HepG2 (cell line): ENCODE measurements at regions not wholly inside any gene's neighbourhood (a gene's known extent, or its start where the extent isn't known, plus 50 kb on each side); places are given as distances from the start of the nearest gene placed in this dataset.
A peak's percentile ranks its signal among the peaks of the same experiment; 100 is the strongest.

Experiments
- ATAC-seq: fragments of 200-7000 bp; cut with Tn5 transposase; 3 replicates; pipeline ENCODE4 v1.9.1; 2020; ENCODE audit warnings: mild to moderate bottlenecking, moderate library complexity
- BruUV-seq: library from RNA; stranded (reverse); fragments of 400-500 nt; replicated peaks from 2 replicates; lab custom pipeline; 2021; lab: Mats Ljungman, UMichigan
- CTCF ChIA-PET: fragments of 300-600 bp; formaldehyde crosslinking; extraction: SDS; loops from one replicate; lab custom pipeline; 2021; ENCODE audit warnings: low total read pairs, inconsistent platforms, low intra/inter-chr PET ratio; lab: Yijun Ruan, JAX
- POLR2A ChIA-PET: fragments of 350-600 bp; sonication (Branson Sonifier 250); formaldehyde crosslinking; loops from one replicate; lab custom pipeline; 2020; ENCODE audit warnings: antibody characterized with exemption, inconsistent platforms; lab: Yijun Ruan, JAX
- DNase-seq: peaks from one replicate; pipeline ENCODE4 v3.0.0-alpha.2; 2015; ENCODE audit warnings: low spot score
- FAIRE-seq: peaks from 3 replicates; lab custom pipeline; 2011; peaks lifted over from hg19 to GRCh38; lab: Jason Lieb, UNC
- H2AFZ ChIP-seq: one replicate; pipeline ENCODE4 v1.6.1; 2011; ENCODE audit warnings: low read length, inconsistent platforms
- H3K27ac ChIP-seq: fragments of 300-600 bp; 3 replicates; pipeline ENCODE4 v1.8.0; 2011; ENCODE audit warnings: mixed run types, mild to moderate bottlenecking, mixed read lengths, low read length, inconsistent platforms; ENCODE audit not compliant: insufficient read depth; ENCODE audit errors: extremely low read length
- H3K27me3 ChIP-seq, 2 experiments: fragments of 200-600 bp in 1 of 2; 2 replicates in 1 of 2; 3 replicates in 1 of 2; pipeline versions ENCODE4 v1.6.0 to v1.8.0; 2011; ENCODE audit warnings: low read length in 2 of 2, mild to moderate bottlenecking in 2 of 2, moderate library complexity in 2 of 2, inconsistent platforms in 1 of 2; ENCODE audit not compliant: insufficient read depth in 2 of 2, control insufficient read depth in 1 of 2
- H3K36me3 ChIP-seq, 2 experiments: fragments of 200-600 bp in 1 of 2; replicated peaks in 1 of 2; 2 replicates in 1 of 2; 3 replicates in 1 of 2; pipeline versions ENCODE4 v1.5.1 to v1.8.0; 2011; ENCODE audit warnings: low read length in 2 of 2, inconsistent platforms in 1 of 2; ENCODE audit not compliant: insufficient read depth in 2 of 2, control insufficient read depth in 1 of 2
- H3K4me1 ChIP-seq: 2 replicates; pipeline ENCODE4 v1.5.1; 2012; ENCODE audit warnings: low read length, inconsistent platforms; ENCODE audit not compliant: insufficient read depth
- H3K4me2 ChIP-seq: 2 replicates; pipeline ENCODE4 v1.6.0; 2011; ENCODE audit warnings: low read depth, low read length, inconsistent platforms
- H3K4me3 ChIP-seq, 3 experiments: fragments of 200-600 bp in 1 of 3; sonication (generic), shearing (Covaris generic) in 1 of 3; replicated peaks in 1 of 3; 2 replicates each; pipeline ENCODE4 v1.5.1; 2011 to 2016; ENCODE audit warnings: low read length in 3 of 3, inconsistent platforms in 2 of 3, low read depth in 2 of 3, mild to moderate bottlenecking in 2 of 3, control low read depth in 1 of 3, mixed read lengths in 1 of 3; ENCODE audit not compliant: insufficient read depth in 1 of 3
- H3K79me2 ChIP-seq: one replicate; pipeline ENCODE4 v1.6.1; 2011; ENCODE audit warnings: low read length, inconsistent platforms; ENCODE audit not compliant: insufficient read depth
- H3K9ac ChIP-seq: 2 replicates; pipeline ENCODE4 v1.6.0; 2011; ENCODE audit warnings: mild to moderate bottlenecking, low read depth, low read length, inconsistent platforms; ENCODE audit not compliant: insufficient read depth
- H3K9me3 ChIP-seq: 2 replicates; pipeline ENCODE4 v1.5.1; 2012; ENCODE audit warnings: mild to moderate bottlenecking, low read length
- H4K20me1 ChIP-seq: 2 replicates; pipeline ENCODE4 v1.6.0; 2011; ENCODE audit warnings: inconsistent platforms, mild to moderate bottlenecking, low read length, moderate library complexity; ENCODE audit not compliant: insufficient read depth
- BATF2 ChIP-seq: sonication (generic); formaldehyde crosslinking; IDR thresholded peaks from 2 replicates; pipeline ENCODE4 v1.8.0; 2022; ENCODE audit warnings: mild to moderate bottlenecking, missing genetic modification reagents, moderate library complexity
- CSRNP2 ChIP-seq: sonication (generic); formaldehyde crosslinking; conservative IDR thresholded peaks from 2 replicates; pipeline ENCODE4 v1.8.0; 2022; ENCODE audit warnings: low read depth, missing genetic modification reagents
- KLF13 ChIP-seq: sonication (generic); formaldehyde crosslinking; IDR thresholded peaks from 2 replicates; pipeline ENCODE4 v1.4.0; 2020; ENCODE audit warnings: mild to moderate bottlenecking, missing genetic modification reagents
- MLX ChIP-seq: IDR thresholded peaks from 2 replicates; pipeline ENCODE4 v1.6.1; 2016
- MXD1 ChIP-seq: sonication (generic); formaldehyde crosslinking; IDR thresholded peaks from 2 replicates; pipeline ENCODE4 v1.4.0; 2020; ENCODE audit warnings: mild to moderate bottlenecking, missing genetic modification reagents
- RXRA ChIP-seq: sonication (generic); formaldehyde crosslinking; IDR thresholded peaks from 2 replicates; pipeline ENCODE4 v1.5.1; 2020; ENCODE audit warnings: missing genetic modification reagents
- SP2 ChIP-seq: sonication (generic); formaldehyde crosslinking; IDR thresholded peaks from 2 replicates; pipeline ENCODE4 v1.5.1; 2020; ENCODE audit warnings: mild to moderate bottlenecking, missing genetic modification reagents
- THAP11 ChIP-seq: IDR thresholded peaks from 2 replicates; pipeline ENCODE4 v1.6.1; 2016; ENCODE audit warnings: missing biosample characterization, missing genetic modification reagents
- ZKSCAN5 ChIP-seq: sonication (generic); formaldehyde crosslinking; IDR thresholded peaks from 2 replicates; pipeline ENCODE4 v1.5.1; 2020; ENCODE audit warnings: mild to moderate bottlenecking, missing genetic modification reagents
- ZNF3 ChIP-seq: IDR thresholded peaks from 2 replicates; pipeline ENCODE4 v1.7.0; 2017; ENCODE audit warnings: inconsistent platforms
- ZNF333 ChIP-seq: sonication (generic); formaldehyde crosslinking; IDR thresholded peaks from 2 replicates; pipeline ENCODE4 v1.4.0; 2020; ENCODE audit warnings: mild to moderate bottlenecking, missing genetic modification reagents, borderline replicate concordance
- ZNF34 ChIP-seq: sonication (generic); formaldehyde crosslinking; IDR thresholded peaks from 2 replicates; pipeline ENCODE4 v1.4.0; 2020; ENCODE audit warnings: mild to moderate bottlenecking, missing genetic modification reagents, borderline replicate concordance
- ZNF629 ChIP-seq: sonication (generic); formaldehyde crosslinking; conservative IDR thresholded peaks from 2 replicates; pipeline ENCODE4 v1.5.0; 2020; ENCODE audit warnings: missing genetic modification reagents
- ZSCAN31 ChIP-seq: sonication (generic); formaldehyde crosslinking; IDR thresholded peaks from 2 replicates; pipeline ENCODE4 v1.5.0; 2020; ENCODE audit warnings: low read depth, mild to moderate bottlenecking, missing genetic modification reagents
- WGBS: methylation state at CpG from one replicate; pipeline ENCODE4 v1.1.6; 2017; ENCODE audit warnings: low lambda C conversion rate; 5-methylcytosine and 5-hydroxymethylcytosine counted together
- in situ Hi-C: cut with HindIII; loops from 2 replicates; pipeline ENCODE4 v1.10.0; 2017; ENCODE audit warnings: low pct_unique_long_range_greater_than_20kb; ENCODE audit not compliant: extremely low pct_ligation_motif_present
- intact Hi-C: fragments of 100-400 bp; cut with micrococcal nuclease; formaldehyde crosslinking; loops from one replicate; pipeline ENCODE4 v1.10.0; 2022; ENCODE audit not compliant: unreplicated experiment

- Histone ChIP-seq H3K36me3 (no peaks in the 10 kb centered on the region), H3K4me2 (no peak overlapping the region), H3K27me3 (peaks cover 0 to 6% of the 10 kb centered on the region in 2 experiments; a peak in 1 of 5 replicates), H3K9ac (no peak overlapping the region), H2AFZ (no peak overlapping the region), H3K27ac (no peak overlapping the region), H3K79me2 (no peaks in the 10 kb centered on the region), H3K9me3 (no peaks in the 10 kb centered on the region), H3K4me3 (no peak overlapping the region), H4K20me1 (no peaks in the 10 kb centered on the region), H3K4me1 (no peaks in the 10 kb centered on the region)
- WGBS = 0% methylated on average over 2 of the region's 2 CpGs
- no TSS peak for BruUV-seq
- ChIA-PET CTCF (no interaction called here), POLR2A (no interaction called here)
- in situ Hi-C loops (no loop called here), intact Hi-C loops (no loop called here)
- ATAC-seq (no peak), DNase-seq (no peak), FAIRE-seq (no peak)
- no peak for TF ChIP-seq SP2
Measured at GRCh38 chr22:22111983-22112382, 129.4 kb upstream of the TOP3B start.

- peak; percentile 36 for ATAC-seq
- no peaks in the 10 kb centered on the region for H3K79me2 ChIP-seq
- H2AFZ ChIP-seq = no peak overlapping the region
- no peaks in the 10 kb centered on the region for H3K9me3 ChIP-seq
- H3K9ac ChIP-seq = no peak overlapping the region
- in situ Hi-C loops = no loop called here
- no peaks in the 10 kb centered on the region for H3K4me1 ChIP-seq
- no TSS peak for BruUV-seq
- intact Hi-C loops = no loop called here
- POLR2A ChIA-PET = interaction anchor here (1.3 kb wide), 1 partner anchor 50 kb away, joined by 3 read pairs; no protein-coding TSS in a partner anchor
- CTCF ChIA-PET = no interaction called here
- no peaks in the 10 kb centered on the region for H4K20me1 ChIP-seq
- no peak overlapping the region for H3K4me3 ChIP-seq
- no peaks in the 10 kb centered on the region for H3K36me3 ChIP-seq
- WGBS = 0% methylated on average over 3 of the region's 4 CpGs
- H3K27me3 ChIP-seq = peaks cover 0 to 6% of the 10 kb centered on the region in 2 experiments; a peak in 1 of 5 replicates
- no peak for DNase-seq
- no peak overlapping the region for H3K27ac ChIP-seq
- FAIRE-seq = no peak
- no peak overlapping the region for H3K4me2 ChIP-seq
- TF ChIP-seq ZKSCAN5 (no peak), KLF13 (CRISPR knock-in tag) (no peak), ZNF629 (CRISPR knock-in tag) (no peak), THAP11 (CRISPR knock-in tag) (no peak), ZNF3 (CRISPR knock-in tag) (no peak), ZNF333 (CRISPR knock-in tag) (no peak), ZSCAN31 (CRISPR knock-in tag) (no peak), MLX (CRISPR knock-in tag) (no peak), MXD1 (no peak), RXRA (CRISPR knock-in tag) (no peak), BATF2 (CRISPR knock-in tag) (no peak), ZNF34 (no peak), CSRNP2 (CRISPR knock-in tag) (no peak)
Measured at GRCh38 chr22:22111267-22111751, 128.7 kb upstream of the TOP3B start.
